Dermis microvascular lymphatic vessel endothelial cell (primary cell): ENCODE measurements at regions not wholly inside any gene's neighbourhood (a gene's known extent, or its start where the extent isn't known, plus 50 kb on each side); places are given as distances from the start of the nearest gene placed in this dataset.

Source experiments
- DNase-seq, 2 donors: peaks; one replicate each; pipeline versions ENCODE4 v3.0.0 to v3.0.0-alpha.2; 2010; ENCODE audit warnings: low read depth in 2 of 2

- no peak for DNase-seq
These were observed 143.5 kb upstream of the MOCS1 start for GRCh38 chr6:40077736-40078135.

DNA sequence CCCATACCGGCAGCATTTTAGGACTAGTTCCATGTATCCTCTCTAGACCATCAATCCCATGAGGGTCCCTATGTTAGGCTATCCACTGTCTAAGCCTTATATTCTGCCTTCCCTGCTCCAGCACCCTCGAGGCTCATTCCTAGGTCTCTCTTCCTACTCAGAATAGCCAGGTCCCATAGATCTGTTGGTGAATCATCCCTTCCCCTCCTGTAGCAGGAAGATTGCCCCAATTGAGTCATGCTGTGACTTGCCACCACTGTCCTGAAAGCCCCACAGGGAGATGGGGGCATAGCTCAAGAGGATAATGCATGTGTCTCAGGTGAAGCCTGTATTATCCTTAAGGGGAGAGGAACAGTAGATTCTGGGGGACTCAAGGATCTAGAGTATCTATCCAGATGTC, 143.1 kb upstream of the MOCS1 start:
- DNase-seq, result no peak

DNA sequence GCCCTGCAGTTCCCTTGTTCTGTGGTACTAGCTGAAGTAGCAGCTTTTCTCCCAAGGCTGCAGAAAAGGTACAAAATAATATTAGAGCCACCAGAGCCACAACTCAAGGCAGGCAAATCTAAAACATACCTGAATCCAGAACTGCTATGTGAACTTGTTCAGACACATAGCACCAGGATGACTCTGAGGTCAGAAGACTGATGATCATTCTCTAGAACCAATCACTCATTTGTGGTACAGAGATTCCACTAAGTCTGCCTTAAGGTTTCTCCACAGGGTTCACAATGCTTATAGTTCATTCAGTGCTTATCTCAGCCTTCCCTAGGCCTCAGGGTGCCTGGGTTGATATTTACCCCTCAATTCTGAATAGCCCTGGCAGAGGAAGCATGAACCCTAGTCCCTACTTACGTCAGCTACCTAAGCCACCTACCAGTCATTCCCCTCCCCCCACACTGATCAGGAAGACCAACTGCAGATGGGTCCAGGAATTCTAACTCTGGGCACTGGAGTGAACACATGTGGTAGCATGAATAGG, 140.9 kb upstream of the MOCS1 start:
- no peak for DNase-seq

GRCh38 chr6:40074306-40075055, 140.2 kb upstream of the MOCS1 start:
- DNase-seq, result no peak

- DNase-seq, result no peak
These were observed 132.1 kb upstream of the MOCS1 start for GRCh38 chr6:40066372-40066771.

- DNase-seq, result no peak
These were observed 122.6 kb upstream of the MOCS1 start for GRCh38 chr6:40056865-40057264.

GRCh38 chr6:40054602-40055001, 120.3 kb upstream of the MOCS1 start:
- DNase-seq, result no peak

GRCh38 chr6:40054186-40054585, 119.9 kb upstream of the MOCS1 start:
- DNase-seq, result no peak

DNA sequence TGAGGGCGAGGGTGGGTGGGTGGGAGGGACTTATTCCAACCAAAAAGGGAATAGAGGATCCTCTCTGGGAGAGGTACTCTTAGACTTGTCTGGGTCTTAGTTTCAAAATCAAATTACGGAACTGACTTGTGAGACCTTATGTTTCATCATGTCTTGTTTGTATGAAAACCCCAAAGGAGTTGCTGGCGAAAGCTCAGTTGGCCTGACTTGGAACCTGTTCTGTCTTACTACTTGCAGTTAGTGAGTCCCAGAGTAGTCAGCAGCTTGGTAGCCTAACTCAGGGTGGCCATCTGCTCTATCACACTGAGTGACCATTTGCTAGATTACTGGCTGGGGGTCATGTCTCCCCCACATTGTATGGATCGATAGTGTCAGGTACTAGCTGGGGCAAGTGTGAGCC, 114.9 kb upstream of the MOCS1 start:
- DNase-seq, result no peak

- DNase-seq, result no peak
These were observed 109.9 kb upstream of the MOCS1 start for GRCh38 chr6:40044196-40044595.

DNA sequence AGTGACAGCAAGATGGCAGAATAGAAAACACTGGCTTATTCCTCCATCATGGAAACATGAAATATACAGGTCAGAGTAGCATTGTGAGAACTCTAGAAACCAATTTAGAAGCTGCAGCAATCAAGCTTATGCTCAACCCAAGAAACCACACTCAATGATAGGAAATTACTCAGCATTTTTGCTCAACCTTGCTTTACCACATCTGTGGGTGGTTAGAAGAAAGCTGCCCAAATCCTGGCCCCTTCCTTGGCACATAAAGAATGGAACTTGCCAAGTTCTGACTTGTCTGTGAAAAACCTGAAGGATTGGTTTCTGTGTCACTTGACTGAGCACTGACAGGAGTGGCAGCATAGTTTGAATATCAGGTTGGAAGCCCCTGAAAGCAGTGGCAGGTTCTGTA, 108.0 kb upstream of the MOCS1 start:
- DNase-seq, result no peak

DNA sequence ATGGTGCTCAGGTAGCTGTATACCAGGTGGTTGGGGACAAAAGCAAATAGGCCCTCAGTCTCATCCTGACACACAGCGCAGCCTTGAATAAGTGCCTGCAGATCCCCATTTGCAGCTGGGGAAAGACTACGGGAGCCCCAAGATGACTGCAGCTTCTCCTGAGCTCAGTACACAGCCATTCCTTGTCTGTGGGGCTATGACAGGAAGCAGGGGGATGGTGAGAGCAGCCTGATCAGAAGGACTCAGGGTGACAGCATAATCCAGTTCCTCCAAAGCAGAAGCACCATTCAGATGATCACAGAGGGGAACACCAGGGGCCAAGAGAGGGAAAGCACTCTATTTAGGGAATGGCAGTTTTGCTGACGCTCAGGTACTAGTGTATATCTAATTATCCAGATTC, 104.8 kb upstream of the MOCS1 start:
- DNase-seq, result no peak

GRCh38 chr6:40038626-40039025, 104.4 kb upstream of the MOCS1 start:
- DNase-seq, result no peak

DNA sequence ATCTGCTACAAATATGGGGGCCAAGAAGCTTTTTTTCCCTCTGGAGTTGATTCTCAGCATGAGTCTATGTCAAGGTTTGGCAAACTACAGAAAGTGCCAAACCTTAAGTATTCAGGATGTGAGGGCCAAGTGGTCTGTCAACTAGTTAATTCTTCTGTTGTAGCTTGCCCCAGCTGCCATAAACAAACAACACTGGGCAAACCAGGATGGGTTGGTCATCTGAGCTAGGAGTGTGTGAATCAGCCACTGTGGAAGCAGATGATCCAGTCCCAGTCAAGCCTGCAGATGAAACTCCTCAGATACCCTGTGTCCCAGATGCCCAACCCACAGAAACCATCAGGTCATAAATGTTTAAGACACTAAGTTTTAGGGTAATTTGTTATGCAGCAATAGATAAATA, 103.0 kb upstream of the MOCS1 start:
- no peak for DNase-seq

DNA sequence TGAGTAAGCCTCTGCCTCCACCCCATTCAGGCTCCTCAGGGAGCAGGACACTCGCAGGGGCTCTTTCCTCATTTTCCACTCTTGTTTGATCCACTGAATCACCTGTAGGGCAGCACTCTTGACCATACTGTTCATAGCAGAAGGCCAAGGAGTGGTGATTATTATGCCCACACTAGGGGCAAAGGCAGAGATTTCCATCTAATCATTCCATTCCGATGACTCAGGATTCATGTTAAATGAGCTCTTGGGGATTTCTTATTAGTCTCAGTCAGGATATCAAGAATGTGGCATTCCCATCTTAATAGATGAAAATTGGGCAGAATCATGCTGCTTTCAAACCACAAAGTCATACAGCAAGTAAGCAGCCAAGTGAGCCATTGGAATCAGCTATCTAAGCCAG, 101.9 kb upstream of the MOCS1 start:
- DNase-seq, result no peak

DNA sequence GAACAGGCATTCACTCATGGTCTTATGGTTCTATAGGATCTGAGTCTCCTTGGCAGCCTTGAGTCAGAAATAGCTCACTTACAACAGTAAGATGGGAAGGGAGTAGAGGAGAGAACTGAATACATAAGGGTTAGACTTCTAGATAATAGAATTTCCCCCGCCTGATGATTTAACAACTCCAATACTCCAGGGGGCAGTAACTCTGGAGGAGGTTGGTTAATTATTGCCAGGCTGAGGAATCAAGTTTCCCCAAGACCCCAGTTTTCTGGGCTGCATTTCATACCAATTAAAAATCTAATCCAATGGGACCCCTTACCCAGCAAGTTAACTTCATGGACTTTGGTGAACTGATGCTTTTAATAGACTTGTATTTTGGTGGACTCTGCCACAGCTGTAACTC, 94.2 kb upstream of the MOCS1 start:
- DNase-seq, result no peak

- no peak for DNase-seq
These were observed 88.6 kb upstream of the MOCS1 start for GRCh38 chr6:40022867-40023266.

GRCh38 chr6:40020166-40020565, 85.9 kb upstream of the MOCS1 start:
- DNase-seq, result no peak

DNA sequence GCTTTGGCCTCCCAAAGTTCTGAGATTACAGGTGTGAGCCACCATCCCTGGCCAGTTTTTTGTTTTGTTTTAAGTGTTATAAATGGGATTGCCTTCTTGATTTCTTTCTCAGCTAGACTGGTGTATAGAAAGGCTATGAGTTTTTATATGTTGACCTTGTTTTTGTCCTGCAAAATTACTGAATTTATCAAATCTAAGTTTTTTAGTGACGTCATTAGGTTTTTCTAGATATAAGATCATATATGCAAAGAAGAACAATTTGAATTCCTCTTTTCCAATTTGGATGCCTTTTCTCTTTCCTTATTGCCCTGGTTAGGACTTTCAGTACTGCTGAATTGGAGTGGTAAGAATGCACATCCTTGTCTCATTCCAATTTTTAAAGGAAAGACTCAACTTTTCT, 81.3 kb upstream of the MOCS1 start:
- DNase-seq, result no peak

GRCh38 chr6:40011844-40012243, 77.6 kb upstream of the MOCS1 start:
- no peak for DNase-seq

DNA sequence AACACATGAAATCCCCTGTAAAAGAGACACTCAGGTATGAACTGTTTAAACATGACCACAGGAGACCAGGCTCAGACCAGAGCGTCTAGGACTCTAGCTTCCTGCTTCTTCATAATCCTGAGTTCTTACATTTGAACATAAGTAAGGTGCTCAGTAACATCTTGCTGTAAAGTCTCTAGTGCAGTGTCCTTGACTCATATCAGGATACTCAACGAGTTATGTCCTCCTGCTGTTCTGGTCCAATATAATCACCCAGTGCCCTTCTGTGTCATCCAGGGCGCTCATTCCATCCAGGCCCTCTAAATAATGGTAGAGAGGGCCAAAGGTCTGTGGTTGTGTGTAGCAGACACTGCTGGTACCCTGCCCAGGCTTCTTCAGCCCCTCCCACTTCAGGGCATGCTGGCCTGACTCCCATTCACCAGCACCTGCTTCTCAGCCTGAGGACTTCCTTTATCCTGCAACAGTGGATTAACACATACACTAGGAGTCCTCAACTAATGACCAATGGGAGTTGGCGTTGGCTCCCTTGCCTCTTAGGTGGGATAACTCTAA, 66.8 kb upstream of the MOCS1 start:
- DNase-seq, result no peak

DNA sequence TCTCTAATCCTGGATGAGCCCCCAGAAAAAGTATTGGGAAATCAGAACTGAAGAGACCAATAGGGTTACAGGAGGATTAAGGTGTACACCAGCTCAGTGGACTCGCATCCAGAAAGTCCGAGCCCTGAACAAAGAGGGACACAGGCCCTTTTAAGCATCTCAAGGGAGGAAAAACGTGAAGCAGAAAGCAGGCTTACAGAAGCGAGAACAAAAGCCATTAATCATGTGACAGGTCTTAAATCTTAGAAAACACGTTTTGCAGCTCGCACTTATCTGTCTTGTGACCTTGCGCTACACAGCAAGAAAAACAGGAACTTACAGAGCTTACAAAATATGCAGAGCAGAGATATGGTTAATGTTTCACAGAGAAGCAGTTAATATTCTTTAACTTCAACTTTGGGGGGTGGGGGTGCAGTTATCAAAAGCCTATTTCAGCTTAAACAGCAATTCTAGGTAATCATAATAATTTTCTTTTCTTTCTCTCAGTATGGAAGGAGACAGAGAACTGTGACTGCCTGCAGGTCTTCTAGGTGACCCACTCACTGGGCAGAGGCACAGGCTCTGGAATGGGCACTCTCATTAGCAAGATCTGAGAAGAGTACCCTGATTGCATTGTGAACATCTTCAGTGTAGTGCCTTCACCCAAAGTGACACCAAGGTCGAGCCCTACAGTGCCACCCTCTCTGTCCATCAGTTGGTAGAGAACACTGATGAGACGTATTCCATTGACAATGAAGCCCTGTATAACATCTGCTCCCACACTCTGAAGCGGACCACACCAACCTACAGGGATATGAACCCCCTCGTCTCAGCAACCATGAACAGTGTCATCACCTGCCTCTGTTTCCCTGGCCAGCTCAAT, 65.0 kb upstream of the MOCS1 start:
- DNase-seq, result no peak

DNA sequence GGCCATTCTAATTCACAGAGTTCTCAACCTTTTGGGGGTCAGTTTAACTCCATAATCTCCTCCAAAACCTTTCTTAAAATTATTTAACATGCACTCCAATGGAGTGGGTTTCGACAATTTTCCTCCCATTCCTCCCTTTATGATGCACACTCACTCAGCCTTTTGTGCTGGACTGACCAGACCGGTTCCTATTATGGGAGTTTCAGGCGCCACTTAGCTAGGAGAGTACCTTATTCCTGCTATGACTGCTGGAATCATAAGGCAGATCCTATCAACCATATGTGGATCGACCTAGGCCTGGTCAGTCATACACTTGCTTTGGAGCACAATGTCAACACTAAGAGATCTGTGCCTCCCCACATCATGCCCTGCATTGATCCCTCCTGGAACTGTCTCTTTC, 63.9 kb upstream of the MOCS1 start:
- no peak for DNase-seq
